Neural cell (in vitro differentiated cells): ENCODE measurements at regions not wholly inside any gene's neighbourhood (a gene's known extent, or its start where the extent isn't known, plus 50 kb on each side); places are given as distances from the start of the nearest gene placed in this dataset.

ENCODE experiments used
- H2AFZ ChIP-seq: fragments of 200-600, 300-800 bp; sonication (generic), shearing (Covaris generic); 2 replicates; pipeline ENCODE4 v1.6.0; 2014; ENCODE audit warnings: low read depth, mild to moderate bottlenecking, antibody characterized with exemption, low read length, moderate library complexity
- H3F3A ChIP-seq: fragments of 200-600 bp; shearing (Covaris generic); 2 replicates; pipeline ENCODE4 v1.6.1; 2016; ENCODE audit warnings: mild to moderate bottlenecking, moderate library complexity, mixed read lengths, antibody characterized with exemption, low read length; ENCODE audit not compliant: insufficient read depth, poor library complexity, severe bottlenecking
- H3K27ac ChIP-seq: fragments of 200-600, 300-800 bp; sonication (generic), shearing (Covaris generic); 2 replicates; pipeline ENCODE4 v1.5.1; 2014; ENCODE audit warnings: mild to moderate bottlenecking, low read length, moderate library complexity
- H3K27me3 ChIP-seq: fragments of 300-800, 200-600 bp; sonication (generic), shearing (Covaris generic); 2 replicates; pipeline ENCODE4 v1.6.0; 2014; ENCODE audit warnings: mild to moderate bottlenecking, low read depth, low read length, moderate library complexity; ENCODE audit not compliant: insufficient read depth
- H3K36me3 ChIP-seq: fragments of 300-800, 200-600 bp; sonication (generic), shearing (Covaris generic); 2 replicates; pipeline ENCODE4 v1.5.1; 2014; ENCODE audit warnings: mild to moderate bottlenecking, antibody characterized with exemption, low read length, moderate library complexity; ENCODE audit not compliant: insufficient read depth
- H3K4me2 ChIP-seq: fragments of 300-800, 200-600 bp; sonication (generic), shearing (Covaris generic); 2 replicates; pipeline ENCODE4 v1.6.0; 2014; ENCODE audit warnings: mild to moderate bottlenecking, low read length
- H3K4me3 ChIP-seq: fragments of 300-800, 200-600 bp; sonication (generic), shearing (Covaris generic); 2 replicates; pipeline ENCODE4 v1.5.1; 2014; ENCODE audit warnings: mild to moderate bottlenecking, low read length, moderate library complexity
- H3K79me2 ChIP-seq: fragments of 200-600 bp; shearing (Covaris generic); replicated peaks from 2 replicates; pipeline ENCODE4 v1.6.0; 2014; ENCODE audit warnings: mild to moderate bottlenecking, low read length, moderate library complexity; ENCODE audit not compliant: insufficient read depth
- H3K9ac ChIP-seq: fragments of 300-800, 200-600 bp; sonication (generic), shearing (Covaris generic); 2 replicates; pipeline ENCODE4 v1.6.1; 2016; ENCODE audit warnings: mild to moderate bottlenecking, low read length, mixed read lengths
- H3K9me2 ChIP-seq: fragments of 200-600 bp; shearing (Covaris generic); 2 replicates; pipeline ENCODE4 v1.6.1; 2016; ENCODE audit warnings: mild to moderate bottlenecking, low read length, mixed read lengths; ENCODE audit not compliant: insufficient read depth
- H3K9me3 ChIP-seq: fragments of 200-600, 300-800 bp; sonication (generic), shearing (Covaris generic); 2 replicates; pipeline ENCODE4 v1.6.1; 2016; ENCODE audit warnings: mild to moderate bottlenecking, mixed run types, low read length, moderate library complexity, mixed read lengths
- H4K20me1 ChIP-seq: fragments of 200-600 bp; shearing (Covaris generic); 2 replicates; pipeline ENCODE4 v1.6.1; 2016; ENCODE audit warnings: mild to moderate bottlenecking, mixed run types; ENCODE audit not compliant: insufficient read depth
- EP300 ChIP-seq: fragments of 450-650 bp; conservative IDR thresholded peaks from 2 replicates; pipeline ENCODE4 v1.6.1; 2014; ENCODE audit warnings: antibody characterized with exemption, mild to moderate bottlenecking, moderate library complexity; ENCODE audit not compliant: poor library complexity, severe bottlenecking
- EZH2 ChIP-seq: fragments of 200-600, 300-800 bp; shearing (Covaris generic), sonication (generic); IDR thresholded peaks from 2 replicates; pipeline ENCODE4 v1.6.1; 2014; ENCODE audit warnings: antibody characterized with exemption, low read length, borderline replicate concordance, mild to moderate bottlenecking; ENCODE audit not compliant: insufficient read depth, poor library complexity, severe bottlenecking
- MXI1 ChIP-seq: fragments of 450-650 bp; conservative IDR thresholded peaks from 2 replicates; pipeline ENCODE4 v1.6.1; 2014; ENCODE audit warnings: antibody characterized with exemption, mild to moderate bottlenecking; ENCODE audit not compliant: poor library complexity, severe bottlenecking
- POLR2AphosphoS5 ChIP-seq: IDR thresholded peaks from 2 replicates; pipeline ENCODE4 v1.6.1; 2012
- RAD21 ChIP-seq: fragments of 450-650 bp; conservative IDR thresholded peaks from 2 replicates; pipeline ENCODE4 v1.6.1; 2014; ENCODE audit warnings: antibody characterized with exemption, mild to moderate bottlenecking, moderate library complexity
- SMC3 ChIP-seq: fragments of 450-650 bp; conservative IDR thresholded peaks from 2 replicates; pipeline ENCODE4 v1.6.1; 2014; ENCODE audit warnings: antibody characterized with exemption, mild to moderate bottlenecking, moderate library complexity; ENCODE audit not compliant: poor library complexity
- TAF1 ChIP-seq: IDR thresholded peaks from 2 replicates; pipeline ENCODE4 v1.6.1; 2012; ENCODE audit warnings: low read depth
- TF ChIP-seq, protein P1 (sequence below): IDR thresholded peaks from 2 replicates; pipeline ENCODE4 v1.6.1; 2012; ENCODE audit warnings: borderline replicate concordance
- TF ChIP-seq, protein P2 (sequence below): fragments of 450-650 bp; IDR thresholded peaks from 2 replicates; pipeline ENCODE4 v1.5.1; 2014; ENCODE audit warnings: antibody characterized with exemption, mild to moderate bottlenecking, moderate library complexity; ENCODE audit not compliant: poor library complexity, severe bottlenecking

DNA sequence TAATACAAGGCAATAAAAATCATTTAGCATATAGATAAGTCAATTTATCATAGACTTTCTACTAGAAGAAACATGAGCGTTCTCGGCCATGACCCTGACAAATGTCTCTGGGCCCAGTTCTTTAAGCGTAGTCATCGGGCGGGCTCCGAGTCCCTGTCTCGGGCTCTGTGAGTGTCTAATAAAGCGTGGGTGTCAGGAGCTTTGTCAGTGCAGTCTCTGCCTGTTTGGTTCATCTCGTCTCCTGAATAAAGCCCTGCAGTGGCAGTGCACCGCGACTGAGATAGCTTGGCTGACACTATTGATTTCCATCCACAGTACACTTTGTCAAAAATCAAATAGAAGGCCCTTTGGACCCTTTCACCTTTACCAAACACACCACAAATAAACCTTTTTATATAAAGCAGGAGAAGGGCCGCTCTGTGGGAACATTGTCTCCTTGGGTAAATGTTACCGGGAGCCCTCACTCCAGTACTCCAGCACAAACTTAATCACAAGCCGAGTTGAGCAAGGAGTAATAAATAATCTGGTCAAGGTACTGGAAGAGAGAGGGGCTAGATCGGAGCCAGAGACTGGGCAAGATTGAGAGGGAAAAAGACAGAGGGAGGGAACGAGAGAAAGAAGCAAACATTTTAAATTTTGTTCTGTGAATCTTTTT, 368.2 kb upstream of the TSHZ3 start:
- Histone ChIP-seq H3K9me3 (no peaks in the 10 kb centered on the region), H3K27ac (no peak overlapping the region), H3K9me2 (no peaks in the 10 kb centered on the region), H3F3A (no peaks in the 10 kb centered on the region), H3K9ac (no peak overlapping the region), H4K20me1 (no peaks in the 10 kb centered on the region), H2AFZ (no peak overlapping the region), H3K79me2 (no peaks in the 10 kb centered on the region), H3K27me3 (no peaks in the 10 kb centered on the region), H3K4me2 (no peak overlapping the region), H3K4me3 (no peak overlapping the region), H3K36me3 (no peaks in the 10 kb centered on the region)
- TF ChIP-seq EZH2 (no peak), SMC3 (no peak), TAF1 (no peak), MXI1 (no peak), EP300 (no peak), POLR2AphosphoS5 (no peak), RAD21 (no peak)
- TF ChIP-seq, protein P1, sequence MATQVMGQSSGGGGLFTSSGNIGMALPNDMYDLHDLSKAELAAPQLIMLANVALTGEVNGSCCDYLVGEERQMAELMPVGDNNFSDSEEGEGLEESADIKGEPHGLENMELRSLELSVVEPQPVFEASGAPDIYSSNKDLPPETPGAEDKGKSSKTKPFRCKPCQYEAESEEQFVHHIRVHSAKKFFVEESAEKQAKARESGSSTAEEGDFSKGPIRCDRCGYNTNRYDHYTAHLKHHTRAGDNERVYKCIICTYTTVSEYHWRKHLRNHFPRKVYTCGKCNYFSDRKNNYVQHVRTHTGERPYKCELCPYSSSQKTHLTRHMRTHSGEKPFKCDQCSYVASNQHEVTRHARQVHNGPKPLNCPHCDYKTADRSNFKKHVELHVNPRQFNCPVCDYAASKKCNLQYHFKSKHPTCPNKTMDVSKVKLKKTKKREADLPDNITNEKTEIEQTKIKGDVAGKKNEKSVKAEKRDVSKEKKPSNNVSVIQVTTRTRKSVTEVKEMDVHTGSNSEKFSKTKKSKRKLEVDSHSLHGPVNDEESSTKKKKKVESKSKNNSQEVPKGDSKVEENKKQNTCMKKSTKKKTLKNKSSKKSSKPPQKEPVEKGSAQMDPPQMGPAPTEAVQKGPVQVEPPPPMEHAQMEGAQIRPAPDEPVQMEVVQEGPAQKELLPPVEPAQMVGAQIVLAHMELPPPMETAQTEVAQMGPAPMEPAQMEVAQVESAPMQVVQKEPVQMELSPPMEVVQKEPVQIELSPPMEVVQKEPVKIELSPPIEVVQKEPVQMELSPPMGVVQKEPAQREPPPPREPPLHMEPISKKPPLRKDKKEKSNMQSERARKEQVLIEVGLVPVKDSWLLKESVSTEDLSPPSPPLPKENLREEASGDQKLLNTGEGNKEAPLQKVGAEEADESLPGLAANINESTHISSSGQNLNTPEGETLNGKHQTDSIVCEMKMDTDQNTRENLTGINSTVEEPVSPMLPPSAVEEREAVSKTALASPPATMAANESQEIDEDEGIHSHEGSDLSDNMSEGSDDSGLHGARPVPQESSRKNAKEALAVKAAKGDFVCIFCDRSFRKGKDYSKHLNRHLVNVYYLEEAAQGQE: no peak
- TF ChIP-seq, protein P2, sequence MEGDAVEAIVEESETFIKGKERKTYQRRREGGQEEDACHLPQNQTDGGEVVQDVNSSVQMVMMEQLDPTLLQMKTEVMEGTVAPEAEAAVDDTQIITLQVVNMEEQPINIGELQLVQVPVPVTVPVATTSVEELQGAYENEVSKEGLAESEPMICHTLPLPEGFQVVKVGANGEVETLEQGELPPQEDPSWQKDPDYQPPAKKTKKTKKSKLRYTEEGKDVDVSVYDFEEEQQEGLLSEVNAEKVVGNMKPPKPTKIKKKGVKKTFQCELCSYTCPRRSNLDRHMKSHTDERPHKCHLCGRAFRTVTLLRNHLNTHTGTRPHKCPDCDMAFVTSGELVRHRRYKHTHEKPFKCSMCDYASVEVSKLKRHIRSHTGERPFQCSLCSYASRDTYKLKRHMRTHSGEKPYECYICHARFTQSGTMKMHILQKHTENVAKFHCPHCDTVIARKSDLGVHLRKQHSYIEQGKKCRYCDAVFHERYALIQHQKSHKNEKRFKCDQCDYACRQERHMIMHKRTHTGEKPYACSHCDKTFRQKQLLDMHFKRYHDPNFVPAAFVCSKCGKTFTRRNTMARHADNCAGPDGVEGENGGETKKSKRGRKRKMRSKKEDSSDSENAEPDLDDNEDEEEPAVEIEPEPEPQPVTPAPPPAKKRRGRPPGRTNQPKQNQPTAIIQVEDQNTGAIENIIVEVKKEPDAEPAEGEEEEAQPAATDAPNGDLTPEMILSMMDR: no peak

DNA sequence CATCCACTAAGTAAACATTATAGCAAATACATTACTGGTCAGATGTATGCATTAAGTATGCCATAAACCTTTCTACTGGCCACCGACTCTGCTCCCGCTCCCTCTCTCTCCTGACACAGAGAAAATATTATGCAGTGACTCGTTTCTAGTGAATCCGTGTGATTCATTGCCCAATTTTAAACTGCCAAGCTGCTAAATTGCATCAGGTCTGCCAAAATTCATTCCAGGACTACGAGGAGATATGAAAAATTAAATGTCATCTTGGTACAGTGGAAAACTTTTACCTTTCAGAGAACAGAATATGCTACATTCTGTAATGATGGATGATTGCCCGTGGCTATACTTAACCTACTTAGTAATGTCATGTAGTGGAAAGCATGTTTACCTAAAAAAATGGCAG, 368.8 kb upstream of the TSHZ3 start:
- no peaks in the 10 kb centered on the region for H4K20me1 ChIP-seq
- H3K9ac ChIP-seq: no peak overlapping the region
- no peaks in the 10 kb centered on the region for H3K79me2 ChIP-seq
- H2AFZ ChIP-seq: no peak overlapping the region
- no peaks in the 10 kb centered on the region for H3K27me3 ChIP-seq
- H3F3A ChIP-seq: no peaks in the 10 kb centered on the region
- H3K9me3 ChIP-seq: no peaks in the 10 kb centered on the region
- no peaks in the 10 kb centered on the region for H3K9me2 ChIP-seq
- no peak overlapping the region for H3K4me2 ChIP-seq
- H3K27ac ChIP-seq: no peak overlapping the region
- TF ChIP-seq EZH2 (no peak), EP300 (no peak), MXI1 (no peak), RAD21 (no peak), TAF1 (no peak)
- TF ChIP-seq, protein P1: no peak
- no peak overlapping the region for H3K4me3 ChIP-seq
- H3K36me3 ChIP-seq: no peaks in the 10 kb centered on the region
